Trophoblast cell (in vitro differentiated cells and primary cell): ENCODE measurements at regions not wholly inside any gene's neighbourhood (a gene's known extent, or its start where the extent isn't known, plus 50 kb on each side); places are given as distances from the start of the nearest gene placed in this dataset.
A peak's percentile ranks its signal among the peaks of the same experiment; 100 is the strongest.

Experiments
- DNase-seq, 2 donors: peaks; one replicate each; pipeline ENCODE4 v3.0.0-alpha.2; 2016
- H2AFZ ChIP-seq: 2 replicates; pipeline ENCODE4 v1.6.1; 2013; ENCODE audit warnings: low read length, moderate library complexity, mild to moderate bottlenecking; ENCODE audit not compliant: insufficient read depth, poor library complexity
- H2AK5ac ChIP-seq: 2 replicates; pipeline ENCODE4 v1.6.1; 2013; ENCODE audit warnings: mild to moderate bottlenecking, low read length
- H2BK120ac ChIP-seq: 2 replicates; pipeline ENCODE4 v1.6.1; 2013; ENCODE audit warnings: low read length, mild to moderate bottlenecking, moderate library complexity; ENCODE audit not compliant: insufficient read depth, poor library complexity
- H2BK12ac ChIP-seq: 2 replicates; pipeline ENCODE4 v1.6.1; 2013; ENCODE audit warnings: mild to moderate bottlenecking, low read length, moderate library complexity
- H2BK5ac ChIP-seq: 2 replicates; pipeline ENCODE4 v1.6.1; 2013; ENCODE audit warnings: low read length, low read depth, moderate library complexity, mild to moderate bottlenecking; ENCODE audit not compliant: poor library complexity
- H3K14ac ChIP-seq: 2 replicates; pipeline ENCODE4 v1.6.1; 2013; ENCODE audit warnings: mild to moderate bottlenecking, low read length
- H3K18ac ChIP-seq: 2 replicates; pipeline ENCODE4 v1.6.1; 2013; ENCODE audit warnings: mild to moderate bottlenecking, low read length
- H3K23ac ChIP-seq: 2 replicates; pipeline ENCODE4 v1.6.1; 2013; ENCODE audit warnings: low read length
- H3K27ac ChIP-seq: 2 replicates; pipeline ENCODE4 v1.5.1; 2013; ENCODE audit warnings: low read depth, mild to moderate bottlenecking, inconsistent platforms, low read length, moderate library complexity
- H3K27me3 ChIP-seq: 2 replicates; pipeline ENCODE4 v1.6.1; 2013; ENCODE audit warnings: inconsistent platforms, mild to moderate bottlenecking, low read length, moderate library complexity; ENCODE audit not compliant: insufficient read depth
- H3K36me3 ChIP-seq, 2 experiments: 1 replicate in 1 of 2; 2 replicates in 1 of 2; pipeline ENCODE4 v1.6.1; 2013; ENCODE audit warnings: low read length in 2 of 2, mild to moderate bottlenecking in 2 of 2, moderate library complexity in 1 of 2; ENCODE audit not compliant: insufficient read depth in 2 of 2, control insufficient read depth in 1 of 2
- H3K4ac ChIP-seq: 2 replicates; pipeline ENCODE4 v1.6.1; 2013; ENCODE audit warnings: low read depth, mild to moderate bottlenecking, low read length, moderate library complexity
- H3K4me1 ChIP-seq, 2 experiments: 1 replicate in 1 of 2; 2 replicates in 1 of 2; pipeline ENCODE4 v1.6.1; 2013; ENCODE audit warnings: low read length in 2 of 2, mild to moderate bottlenecking in 2 of 2, moderate library complexity in 1 of 2; ENCODE audit not compliant: insufficient read depth in 2 of 2, control insufficient read depth in 1 of 2
- H3K4me2 ChIP-seq: 2 replicates; pipeline ENCODE4 v1.6.1; 2013; ENCODE audit warnings: inconsistent platforms, mild to moderate bottlenecking, low read length, moderate library complexity
- H3K4me3 ChIP-seq: 2 replicates; pipeline ENCODE4 v1.5.1; 2013; ENCODE audit warnings: mild to moderate bottlenecking, low read depth, low read length, inconsistent platforms
- H3K79me1 ChIP-seq: one replicate; pipeline ENCODE4 v1.6.1; 2013; ENCODE audit warnings: low read length
- H3K79me2 ChIP-seq: 2 replicates; pipeline ENCODE4 v1.6.1; 2013; ENCODE audit warnings: low read length, mild to moderate bottlenecking; ENCODE audit not compliant: control insufficient read depth, insufficient read depth, poor library complexity
- H3K9ac ChIP-seq: 2 replicates; pipeline ENCODE4 v1.6.1; 2013; ENCODE audit warnings: mild to moderate bottlenecking, low read length
- H3K9me3 ChIP-seq: 2 replicates; pipeline ENCODE4 v1.6.1; 2013; ENCODE audit warnings: low read depth, mild to moderate bottlenecking, control low read depth, inconsistent platforms, low read length; ENCODE audit not compliant: insufficient read depth
- H4K12ac ChIP-seq: 2 replicates; pipeline ENCODE4 v1.6.1; 2013; ENCODE audit warnings: low read depth, mild to moderate bottlenecking, low read length, moderate library complexity
- H4K8ac ChIP-seq: 2 replicates; pipeline ENCODE4 v1.6.1; 2013; ENCODE audit warnings: low read depth, mild to moderate bottlenecking, low read length, moderate library complexity
- H4K91ac ChIP-seq: one replicate; pipeline ENCODE4 v1.6.1; 2013; ENCODE audit warnings: low read depth, mild to moderate bottlenecking, low read length, moderate library complexity
- WGBS: extraction: QIAGEN DNeasy Blood & Tissue Kit; methylation state at CpG from one replicate; pipeline ENCODE4 v1.1.7; 2013; ENCODE audit warnings: missing lambda C conversion rate; ENCODE audit not compliant: insufficient read length, insufficient coverage; ENCODE audit errors: extremely low coverage; 5-methylcytosine and 5-hydroxymethylcytosine counted together

DNA sequence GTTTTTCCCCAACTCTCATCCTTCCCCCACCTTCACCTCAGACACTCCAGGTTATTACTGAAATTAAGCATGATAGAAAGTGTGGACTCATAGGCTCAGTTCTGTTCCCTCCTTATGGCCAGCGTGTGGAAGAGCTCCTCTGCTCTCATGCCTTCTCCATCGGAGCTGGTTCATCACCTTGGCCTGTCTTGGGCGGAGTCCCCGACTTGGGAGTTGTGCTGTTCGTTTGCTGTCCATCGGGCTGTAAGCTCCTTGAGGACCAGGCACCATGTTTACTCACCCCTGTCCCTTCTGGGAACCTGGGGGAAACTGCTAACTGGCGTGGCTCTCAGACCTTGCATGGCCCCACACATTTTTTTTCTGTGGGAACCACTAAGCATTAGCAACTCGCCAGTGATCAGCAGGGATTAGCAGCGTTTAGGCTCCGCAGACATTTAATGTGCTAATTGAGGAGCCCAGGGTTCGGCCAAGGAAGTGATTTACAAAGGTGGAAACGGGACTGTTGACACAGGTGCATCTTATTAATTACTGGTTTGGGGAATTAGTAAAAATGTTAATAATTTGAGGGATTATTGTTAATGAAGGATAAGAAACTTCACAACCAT, 123.8 kb downstream of the TM9SF2 start:
- Histone ChIP-seq H3K4me3 (no peak overlapping the region), H4K8ac (no peak overlapping the region), H2BK12ac (no peak overlapping the region), H3K36me3 (no peaks in the 10 kb centered on the region), H3K4me2 (no peak overlapping the region), H3K27me3 (no peaks in the 10 kb centered on the region), H3K18ac (no peak overlapping the region), H4K91ac (no peak overlapping the region), H3K9ac (no peak overlapping the region), H3K79me1 (no peaks in the 10 kb centered on the region), H3K14ac (no peak overlapping the region), H3K79me2 (no peaks in the 10 kb centered on the region), H4K12ac (no peak overlapping the region), H3K9me3 (no peaks in the 10 kb centered on the region), H2BK5ac (no peak overlapping the region), H2AFZ (no peak overlapping the region), H3K27ac (no peak overlapping the region), H3K4me1 (peaks cover 2% of the 10 kb centered on the region in 2 experiments), H3K4ac (no peak overlapping the region), H2AK5ac (no peak overlapping the region), H3K23ac (no peak overlapping the region), H2BK120ac (no peak overlapping the region)
- no CpG with 5 or more reads among the region's 12 CpGs for WGBS
- DNase-seq, result no peak

DNA sequence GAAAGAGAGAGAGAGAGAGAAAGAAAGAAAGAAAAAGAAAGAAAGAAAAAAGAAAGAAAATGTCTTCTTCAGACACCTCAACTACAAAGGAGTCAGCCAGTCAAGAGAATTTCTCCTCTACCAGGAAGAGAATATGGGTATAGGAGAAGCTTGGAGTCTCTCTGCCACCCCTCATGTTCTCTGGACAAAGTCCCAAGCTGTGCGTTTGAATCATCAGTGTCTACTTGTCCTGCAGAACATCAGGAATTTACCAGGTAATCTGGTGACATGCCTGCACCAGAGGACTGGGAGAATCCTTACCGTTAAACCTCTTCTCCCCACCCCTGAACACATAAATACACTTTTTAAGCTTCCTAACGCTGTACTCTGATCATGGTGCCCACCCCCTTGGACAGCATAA, 119.5 kb downstream of the TM9SF2 start:
- no peak overlapping the region for H2AK5ac ChIP-seq
- no CpG with 5 or more reads among the region's 3 CpGs for whole genome bisulfite sequencing

DNA sequence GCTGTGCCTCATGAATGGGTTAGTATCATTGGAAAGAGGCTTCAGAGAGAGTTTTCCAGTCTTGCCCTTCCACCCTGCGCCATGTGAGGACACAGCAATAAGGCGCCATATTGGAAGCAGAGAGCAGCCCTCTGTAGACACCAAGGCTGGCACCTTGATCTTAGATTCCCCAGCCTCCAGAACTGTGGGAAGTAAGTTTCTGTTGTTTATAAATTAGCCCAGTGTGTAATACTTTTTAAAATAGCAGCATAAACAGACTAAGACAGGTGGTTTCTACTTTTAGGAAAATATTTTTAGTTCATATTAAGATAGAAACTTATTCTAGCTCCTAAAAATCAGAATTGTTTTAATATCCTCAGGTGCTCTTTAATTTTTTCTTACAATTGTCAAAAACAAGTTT, 117.9 kb downstream of the TM9SF2 start:
- Histone ChIP-seq H2AK5ac (no peak overlapping the region), H4K12ac (no peak overlapping the region), H2BK5ac (no peak overlapping the region), H2BK120ac (no peak overlapping the region), H3K23ac (no peak overlapping the region), H3K79me2 (no peaks in the 10 kb centered on the region), H3K4me1 (peaks cover 2 to 3% of the 10 kb centered on the region in 2 experiments), H3K9ac (no peak overlapping the region), H3K9me3 (no peaks in the 10 kb centered on the region), H3K4me2 (no peak overlapping the region), H3K14ac (no peak overlapping the region), H3K4ac (no peak overlapping the region), H2AFZ (no peak overlapping the region), H3K27me3 (no peaks in the 10 kb centered on the region), H2BK12ac (no peak overlapping the region), H3K18ac (no peak overlapping the region), H3K4me3 (no peak overlapping the region), H4K8ac (no peak overlapping the region), H3K36me3 (no peaks in the 10 kb centered on the region), H4K91ac (no peak overlapping the region), H3K27ac (no peak overlapping the region), H3K79me1 (no peaks in the 10 kb centered on the region)
- WGBS, result no CpG with 5 or more reads among the region's 2 CpGs
- no peak for DNase-seq

More for the DNA sequence above, 119.5 kb downstream of the TM9SF2 start:
- Histone ChIP-seq H3K36me3 (no peaks in the 10 kb centered on the region), H3K23ac (no peak overlapping the region), H3K4me1 (no peaks in the 10 kb centered on the region), H4K91ac (no peak overlapping the region), H3K27me3 (no peaks in the 10 kb centered on the region), H2BK5ac (no peak overlapping the region), H3K4ac (no peak overlapping the region), H3K4me3 (no peak overlapping the region), H2BK120ac (no peak overlapping the region), H3K9me3 (no peaks in the 10 kb centered on the region), H3K79me2 (no peaks in the 10 kb centered on the region), H4K8ac (no peak overlapping the region), H4K12ac (no peak overlapping the region), H3K9ac (no peak overlapping the region), H3K14ac (no peak overlapping the region), H2AFZ (no peak overlapping the region), H3K4me2 (no peak overlapping the region), H2BK12ac (no peak overlapping the region), H3K27ac (no peak overlapping the region), H3K79me1 (no peaks in the 10 kb centered on the region), H3K18ac (no peak overlapping the region)
- no peak for DNase-seq

DNA sequence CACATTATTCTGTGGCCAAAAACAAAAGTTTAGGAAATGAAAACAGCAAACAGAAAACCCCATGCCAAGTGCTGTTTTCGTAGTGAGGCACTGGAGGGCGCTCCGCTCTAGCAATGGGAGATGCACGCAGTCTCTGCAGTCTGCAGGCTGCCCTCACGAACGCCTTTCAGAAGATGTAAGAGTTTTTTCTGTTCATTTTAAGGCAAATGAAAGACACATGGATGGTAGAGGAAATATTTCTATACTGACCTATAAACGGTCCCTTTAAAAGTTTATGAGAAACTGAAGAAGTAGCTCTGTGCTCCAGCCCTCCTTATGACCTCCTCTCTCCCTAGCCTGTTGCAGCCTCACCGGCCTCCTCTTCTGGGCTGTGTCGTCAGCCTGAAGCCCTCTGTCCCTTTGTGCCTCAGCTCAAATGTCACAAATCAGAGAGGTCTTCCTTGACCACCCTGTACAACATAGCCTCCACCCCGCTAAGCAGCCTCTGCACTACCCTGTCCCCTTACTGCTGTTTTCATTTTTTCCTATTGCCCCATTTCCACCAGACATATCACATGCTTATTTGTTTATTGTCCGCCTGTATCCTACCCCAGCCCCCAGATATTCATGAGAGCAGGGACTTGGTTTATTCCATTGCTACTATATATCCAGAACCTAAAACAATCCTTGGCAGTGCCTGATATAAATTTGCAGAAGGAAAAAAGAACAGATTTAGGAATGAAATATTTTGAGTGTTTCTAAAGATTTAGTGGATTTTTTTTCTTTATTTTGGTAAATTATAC, 116.4 kb downstream of the TM9SF2 start:
- H2BK120ac ChIP-seq, result no peak overlapping the region
- H3K36me3 ChIP-seq, result no peaks in the 10 kb centered on the region
- H3K4me1 ChIP-seq, result peaks cover 6 to 7% of the 10 kb centered on the region in 2 experiments
- no CpG with 5 or more reads among the region's 11 CpGs for WGBS
- H3K4ac ChIP-seq, result no peak overlapping the region
- no peaks in the 10 kb centered on the region for H3K9me3 ChIP-seq
- H2AFZ ChIP-seq, result no peak overlapping the region
- no peak overlapping the region for H4K12ac ChIP-seq
- no peak overlapping the region for H3K9ac ChIP-seq
- no peak overlapping the region for H2BK5ac ChIP-seq
- H4K8ac ChIP-seq, result no peak overlapping the region
- no peak overlapping the region for H2AK5ac ChIP-seq
- no peak overlapping the region for H3K4me3 ChIP-seq
- no peaks in the 10 kb centered on the region for H3K27me3 ChIP-seq
- no peak overlapping the region for H3K27ac ChIP-seq
- DNase-seq, result peak; percentile 10 to 52
- no peak overlapping the region for H2BK12ac ChIP-seq
- H3K4me2 ChIP-seq, result no peak overlapping the region
- H3K79me1 ChIP-seq, result no peaks in the 10 kb centered on the region
- no peak overlapping the region for H4K91ac ChIP-seq
- H3K14ac ChIP-seq, result no peak overlapping the region
- no peak overlapping the region for H3K18ac ChIP-seq
- no peaks in the 10 kb centered on the region for H3K79me2 ChIP-seq
- H3K23ac ChIP-seq, result no peak overlapping the region
